T-helper 2 cell (primary cell): ENCODE measurements at regions not wholly inside any gene's neighbourhood (a gene's known extent, or its start where the extent isn't known, plus 50 kb on each side); places are given as distances from the start of the nearest gene placed in this dataset.
"Not testable (repeated sequence)": the region's sequence is repeated elsewhere in the genome, so short reads cannot be mapped to it uniquely, and the experiment has no call there.

Experiments used
- DNase-seq, 5 experiments: peaks; one replicate each; pipeline versions ENCODE4 v3.0.0 to v3.0.0-alpha.2; 2012 to 2022

GRCh38 chrX:44785652-44786051 is 58.2 kb upstream of the DUSP21 start:
- DNase-seq: no peak

GRCh38 chrX:44784241-44784640 is 59.6 kb upstream of the DUSP21 start:
- DNase-seq: no peak

- DNase-seq: no peak
These were observed 65.6 kb upstream of the DUSP21 start for GRCh38 chrX:44778254-44778653.

- DNase-seq: no peak
These were observed 68.1 kb upstream of the DUSP21 start for GRCh38 chrX:44775726-44776125.

- DNase-seq: not testable (repeated sequence)
These were observed 69.8 kb upstream of the DUSP21 start for GRCh38 chrX:44774066-44774465.

GRCh38 chrX:44770121-44770520 is 73.7 kb upstream of the DUSP21 start:
- DNase-seq: no peak

GRCh38 chrX:44767308-44767707 is 76.5 kb upstream of the DUSP21 start:
- no peak for DNase-seq

GRCh38 chrX:44765556-44765955 is 78.3 kb upstream of the DUSP21 start:
- DNase-seq: no peak

- no peak for DNase-seq
These were observed 95.9 kb upstream of the DUSP21 start for GRCh38 chrX:44747969-44748368.

GRCh38 chrX:44747317-44747716 is 96.5 kb upstream of the DUSP21 start:
- no peak for DNase-seq

- DNase-seq: peak in 1 of 5 experiments; percentile 0
These were observed 99.0 kb upstream of the DUSP21 start for GRCh38 chrX:44744799-44745198.

GRCh38 chrX:44742480-44743155 is 101.2 kb upstream of the DUSP21 start:
- DNase-seq: no peak

- not testable (repeated sequence) for DNase-seq
These were observed 102.0 kb upstream of the DUSP21 start for GRCh38 chrX:44741859-44742258.

GRCh38 chrX:44741458-44741857 is 102.4 kb upstream of the DUSP21 start:
- not testable (repeated sequence) for DNase-seq

GRCh38 chrX:44735498-44735897 is 108.3 kb upstream of the DUSP21 start:
- no peak for DNase-seq

GRCh38 chrX:44733931-44734330 is 109.9 kb upstream of the DUSP21 start:
- no peak for DNase-seq

- DNase-seq: no peak
These were observed 112.7 kb upstream of the DUSP21 start for GRCh38 chrX:44731160-44731559.

GRCh38 chrX:44723426-44723825 is 120.4 kb upstream of the DUSP21 start:
- no peak for DNase-seq

GRCh38 chrX:44708470-44708869 is 135.4 kb upstream of the DUSP21 start:
- no peak for DNase-seq

- no peak for DNase-seq
These were observed 137.8 kb upstream of the DUSP21 start for GRCh38 chrX:44705817-44706551.

GRCh38 chrX:44698357-44698756 is 145.5 kb upstream of the DUSP21 start:
- DNase-seq: no peak

- DNase-seq: no peak
These were observed 150.6 kb upstream of the DUSP21 start for GRCh38 chrX:44693255-44693654.

GRCh38 chrX:44690129-44690528 is 147.5 kb upstream of the FUNDC1 start:
- no peak for DNase-seq

GRCh38 chrX:44675362-44676024 is 132.8 kb upstream of the FUNDC1 start:
- no peak for DNase-seq
